NCI-H774 (cell line): ENCODE measurements at regions not wholly inside any gene's neighbourhood (a gene's known extent, or its start where the extent isn't known, plus 50 kb on each side); places are given as distances from the start of the nearest gene placed in this dataset.
"Not testable (repeated sequence)": the region's sequence is repeated elsewhere in the genome, so short reads cannot be mapped to it uniquely, and the experiment has no call there.

Source experiments
- DNase-seq: peaks from one replicate; lab custom pipeline; 2025; lab: John Stamatoyannopoulos, UW

GRCh38 chr3:13248640-13249039, 171.5 kb downstream of the NUP210 start:
- no peak for DNase-seq

- no peak for DNase-seq
Measured at GRCh38 chr3:13245615-13245978, 172.4 kb upstream of the IQSEC1 start.

GRCh38 chr3:13243586-13243985, 170.4 kb upstream of the IQSEC1 start:
- DNase-seq, result no peak

- no peak for DNase-seq
Measured at GRCh38 chr3:13242364-13242737, 169.1 kb upstream of the IQSEC1 start.

GRCh38 chr3:13241621-13242363, 168.6 kb upstream of the IQSEC1 start:
- no peak for DNase-seq

- DNase-seq, result no peak
Measured at GRCh38 chr3:13240928-13241618, 167.8 kb upstream of the IQSEC1 start.

- DNase-seq, result no peak
Measured at GRCh38 chr3:13239467-13239760, 166.2 kb upstream of the IQSEC1 start.

- no peak for DNase-seq
Measured at GRCh38 chr3:13238687-13239466, 165.6 kb upstream of the IQSEC1 start.

- no peak for DNase-seq
Measured at GRCh38 chr3:13237776-13238490, 164.7 kb upstream of the IQSEC1 start.

- no peak for DNase-seq
Measured at GRCh38 chr3:13236557-13237173, 163.4 kb upstream of the IQSEC1 start.

- no peak for DNase-seq
Measured at GRCh38 chr3:13235897-13236296, 162.7 kb upstream of the IQSEC1 start.

GRCh38 chr3:13235079-13235478, 161.8 kb upstream of the IQSEC1 start:
- DNase-seq, result no peak

GRCh38 chr3:13234666-13235065, 161.4 kb upstream of the IQSEC1 start:
- no peak for DNase-seq

GRCh38 chr3:13233487-13234485, 160.6 kb upstream of the IQSEC1 start:
- no peak for DNase-seq

- DNase-seq, result no peak
Measured at GRCh38 chr3:13231781-13232666, 158.8 kb upstream of the IQSEC1 start.

- DNase-seq, result no peak
Measured at GRCh38 chr3:13229273-13229949, 156.2 kb upstream of the IQSEC1 start.

GRCh38 chr3:13228584-13228983, 155.4 kb upstream of the IQSEC1 start:
- DNase-seq, result no peak

- not testable (repeated sequence) for DNase-seq
Measured at GRCh38 chr3:13228169-13228568, 154.9 kb upstream of the IQSEC1 start.
